NCI-H460 (cell line): ENCODE measurements at regions not wholly inside any gene's neighbourhood (a gene's known extent, or its start where the extent isn't known, plus 50 kb on each side); places are given as distances from the start of the nearest gene placed in this dataset.
"Not testable (repeated sequence)": the region's sequence is repeated elsewhere in the genome, so short reads cannot be mapped to it uniquely, and the experiment has no call there.

Experiments
- DNase-seq: peaks from one replicate; pipeline ENCODE4 v3.0.0-alpha.2; 2016; ENCODE audit warnings: low read depth; ENCODE audit errors: extremely low read depth

GRCh38 chr1:101463195-101463594, 226.4 kb downstream of the S1PR1 start:
- no peak for DNase-seq

GRCh38 chr1:101465941-101466340, 229.1 kb downstream of the S1PR1 start:
- no peak for DNase-seq

GRCh38 chr1:101474039-101474665, 237.3 kb downstream of the S1PR1 start:
- peak; percentile 14 for DNase-seq

GRCh38 chr1:101476541-101476940, 239.7 kb downstream of the S1PR1 start:
- DNase-seq, result no peak

GRCh38 chr1:101479945-101480344, 243.1 kb downstream of the S1PR1 start:
- DNase-seq, result no peak

GRCh38 chr1:101482306-101482705, 245.5 kb downstream of the S1PR1 start:
- no peak for DNase-seq

- no peak for DNase-seq
These were observed 247.3 kb downstream of the S1PR1 start for GRCh38 chr1:101483982-101484688.

GRCh38 chr1:101484689-101485338, 248.0 kb downstream of the S1PR1 start:
- DNase-seq, result no peak

- DNase-seq, result no peak
These were observed 248.9 kb downstream of the S1PR1 start for GRCh38 chr1:101485712-101486111.

GRCh38 chr1:101492144-101492543, 255.3 kb downstream of the S1PR1 start:
- DNase-seq, result not testable (repeated sequence)

- not testable (repeated sequence) for DNase-seq
These were observed 257.1 kb downstream of the S1PR1 start for GRCh38 chr1:101493920-101494319.

GRCh38 chr1:101496109-101496508, 259.3 kb downstream of the S1PR1 start:
- no peak for DNase-seq

GRCh38 chr1:101497881-101498559, 261.2 kb downstream of the S1PR1 start:
- no peak for DNase-seq

- not testable (repeated sequence) for DNase-seq
These were observed 267.3 kb downstream of the S1PR1 start for GRCh38 chr1:101504106-101504505.

GRCh38 chr1:101505240-101505639, 268.4 kb downstream of the S1PR1 start:
- DNase-seq, result not testable (repeated sequence)

- peak; percentile 46 for DNase-seq
These were observed 269.8 kb downstream of the S1PR1 start for GRCh38 chr1:101506541-101507164.

GRCh38 chr1:101507547-101507971, 270.7 kb downstream of the S1PR1 start:
- no peak for DNase-seq

- DNase-seq, result no peak
These were observed 272.1 kb downstream of the S1PR1 start for GRCh38 chr1:101508913-101509312.

GRCh38 chr1:101509370-101509769, 272.6 kb downstream of the S1PR1 start:
- DNase-seq, result no peak

- DNase-seq, result no peak
These were observed 274.5 kb downstream of the S1PR1 start for GRCh38 chr1:101511202-101511891.
